SJCRH30 (cell line): ENCODE measurements at regions not wholly inside any gene's neighbourhood (a gene's known extent, or its start where the extent isn't known, plus 50 kb on each side); places are given as distances from the start of the nearest gene placed in this dataset.
A peak's percentile ranks its signal among the peaks of the same experiment; 100 is the strongest.

Experiments
- DNase-seq, 2 experiments: peaks; one replicate each; pipeline ENCODE4 v3.0.0-alpha.2; 2015 to 2020
- H3K27ac ChIP-seq: fragments of 250-450 bp; sonication (Bioruptor Pico); 2 replicates; pipeline ENCODE4 v1.5.1; 2020; ENCODE audit warnings: mild to moderate bottlenecking, moderate library complexity
- H3K27me3 ChIP-seq: fragments of 250-450 bp; sonication (Bioruptor Pico); 2 replicates; pipeline ENCODE4 v1.5.1; 2020; ENCODE audit warnings: mild to moderate bottlenecking, moderate library complexity
- H3K36me3 ChIP-seq: fragments of 250-450 bp; sonication (Bioruptor Pico); 2 replicates; pipeline ENCODE4 v1.5.1; 2020; ENCODE audit warnings: mild to moderate bottlenecking, moderate library complexity
- H3K4me1 ChIP-seq: fragments of 250-450 bp; sonication (Bioruptor Pico); 2 replicates; pipeline ENCODE4 v1.5.1; 2020; ENCODE audit warnings: mild to moderate bottlenecking, moderate library complexity
- H3K4me3 ChIP-seq: fragments of 250-450 bp; sonication (Bioruptor Pico); 2 replicates; pipeline ENCODE4 v1.5.1; 2020; ENCODE audit warnings: mild to moderate bottlenecking, moderate library complexity
- H3K9me3 ChIP-seq: fragments of 250-450 bp; sonication (Bioruptor Pico); replicated peaks from 2 replicates; pipeline ENCODE4 v1.5.1; 2020; ENCODE audit warnings: mild to moderate bottlenecking, moderate library complexity

- no peaks in the 10 kb centered on the region for H3K36me3 ChIP-seq
- no peak overlapping the region for H3K4me3 ChIP-seq
- no peak overlapping the region for H3K27ac ChIP-seq
Observed at GRCh38 chr18:77187189-77187588, 54.6 kb upstream of the MBP start.

GRCh38 chr18:77191071-77191751, 58.4 kb upstream of the GALR1 start:
- peak; percentile 15 to 66 for DNase-seq
- Histone ChIP-seq H3K9me3 (no peaks in the 10 kb centered on the region), H3K4me1 (peaks cover 11% of the 10 kb centered on the region), H3K36me3 (no peaks in the 10 kb centered on the region), H3K27ac (no peak overlapping the region), H3K4me3 (no peak overlapping the region), H3K27me3 (no peaks in the 10 kb centered on the region)

More at GRCh38 chr18:77187189-77187588, 54.6 kb upstream of the MBP start:
- Histone ChIP-seq H3K9me3 (no peaks in the 10 kb centered on the region), H3K4me1 (peaks cover 11% of the 10 kb centered on the region), H3K27me3 (no peaks in the 10 kb centered on the region)
- no peak for DNase-seq

- Histone ChIP-seq H3K9me3 (no peaks in the 10 kb centered on the region), H3K27me3 (no peaks in the 10 kb centered on the region), H3K36me3 (no peaks in the 10 kb centered on the region), H3K4me1 (no peaks in the 10 kb centered on the region), H3K4me3 (no peak overlapping the region), H3K27ac (no peak overlapping the region)
- no peak for DNase-seq
Observed at GRCh38 chr18:77197073-77197472, 52.6 kb upstream of the GALR1 start.

- Histone ChIP-seq H3K4me3 (no peak overlapping the region), H3K27ac (no peak overlapping the region), H3K36me3 (no peaks in the 10 kb centered on the region), H3K9me3 (no peaks in the 10 kb centered on the region), H3K4me1 (no peaks in the 10 kb centered on the region), H3K27me3 (no peaks in the 10 kb centered on the region)
- no peak for DNase-seq
Observed at GRCh38 chr18:77198663-77199062, 51.0 kb upstream of the GALR1 start.

- H3K27me3 ChIP-seq, result no peaks in the 10 kb centered on the region
- no peaks in the 10 kb centered on the region for H3K4me1 ChIP-seq
- H3K4me3 ChIP-seq, result no peak overlapping the region
- H3K9me3 ChIP-seq, result no peaks in the 10 kb centered on the region
- H3K27ac ChIP-seq, result no peak overlapping the region
- no peaks in the 10 kb centered on the region for H3K36me3 ChIP-seq
- DNase-seq, result no peak
Observed at GRCh38 chr18:77199707-77200106, 49.9 kb upstream of the GALR1 start.
